ENCODE measurements at regions not wholly inside any gene's neighbourhood (a gene's known extent, or its start where the extent isn't known, plus 50 kb on each side); places are given as distances from the start of the nearest gene placed in this dataset.

DNA sequence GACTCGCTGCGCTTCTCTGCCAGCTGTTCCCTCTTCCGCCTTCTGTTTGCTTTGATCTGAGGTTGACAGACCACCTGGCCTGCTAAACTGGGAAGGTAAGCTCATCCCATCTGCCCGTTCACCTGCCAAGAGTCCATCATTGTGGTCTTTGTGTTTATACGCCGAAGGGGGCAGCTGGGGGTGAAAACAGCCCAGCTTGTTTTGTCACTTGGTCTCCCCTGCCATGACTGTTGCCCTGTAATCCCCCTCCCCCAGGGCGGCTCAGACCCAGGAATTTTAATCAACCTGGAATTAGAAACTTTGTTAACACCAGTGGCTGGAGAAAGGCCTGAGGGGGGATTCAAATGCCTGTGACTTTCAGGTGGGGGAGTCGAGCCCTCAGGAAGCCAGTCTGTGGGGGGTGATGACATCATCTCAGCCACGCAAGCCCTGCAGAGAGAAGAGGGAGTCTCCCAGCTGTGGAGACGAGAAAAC, 333.3 kb downstream of the BCOR start:
- POLR2A ChIA-PET = no interaction called here

GRCh38 chrX:39765327-39765726, 332.4 kb downstream of the BCOR start:
- no peak for DNase-seq (ENCODE audit: low read depth, low spot score)
- ChIA-PET CTCF (interaction anchor here (0.9 to 1.3 kb wide), 2 partner anchors 12 to 403 kb away, joined by 3 read pairs; no protein-coding TSS in a partner anchor), POLR2A (no interaction called here)
- TF ChIP-seq CTCF (IDR thresholded peaks at IDR 0.05; ENCODE audit: insufficient read depth, low read length, missing control alignments) = no peak
- no peak overlapping the region for H3K4me3 ChIP-seq (ENCODE audit: low read depth, low read length)

More for the DNA sequence above, 333.3 kb downstream of the BCOR start:
- TF ChIP-seq CTCF (IDR thresholded peaks at IDR 0.05; ENCODE audit: insufficient read depth, low read length, missing control alignments) = no peak
- CTCF ChIA-PET = interaction anchor here (0.9 to 1.3 kb wide), 2 partner anchors 11 to 404 kb away, joined by 3 read pairs; no protein-coding TSS in a partner anchor
- no peak overlapping the region for H3K4me3 ChIP-seq (ENCODE audit: low read depth, low read length)
- no peak for DNase-seq (ENCODE audit: low read depth, low spot score)

DNA sequence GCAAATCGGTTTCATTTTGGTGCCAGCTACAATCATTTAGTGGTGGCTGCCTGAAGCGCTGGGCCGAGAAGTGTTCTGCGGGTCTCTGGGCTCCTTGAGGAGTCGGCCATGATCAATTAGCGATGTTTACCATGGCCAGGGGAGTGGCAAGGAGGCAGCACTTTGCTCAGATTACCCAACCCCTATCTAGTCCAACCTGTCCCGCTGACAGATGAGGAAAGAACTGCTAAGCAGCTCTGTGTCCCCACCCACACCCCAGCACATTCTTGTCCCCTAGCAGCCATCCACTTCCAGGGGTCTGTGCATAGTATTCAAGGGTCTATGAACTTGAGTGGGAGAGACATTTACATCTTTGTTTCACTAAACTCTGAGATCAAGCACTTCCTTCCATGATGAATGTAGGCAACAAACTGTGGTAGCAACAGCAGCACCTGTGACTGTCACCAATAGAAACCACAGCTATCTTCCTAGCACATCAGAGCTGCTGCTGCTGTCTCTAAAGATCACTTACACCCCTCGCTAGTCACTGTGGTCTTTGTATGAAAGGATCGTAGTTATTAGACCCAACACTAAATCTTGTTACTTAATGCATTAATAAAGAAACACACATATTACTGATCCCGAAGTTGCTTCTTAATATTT, 331.6 kb downstream of the BCOR start:
- CTCF ChIA-PET = no interaction called here
- no peak for TF ChIP-seq CTCF (IDR thresholded peaks at IDR 0.05; ENCODE audit: insufficient read depth, low read length, missing control alignments)
- H3K4me3 ChIP-seq (ENCODE audit: low read depth, low read length) = no peak overlapping the region
- no peak for DNase-seq (ENCODE audit: low read depth, low spot score)
- POLR2A ChIA-PET = no interaction called here

DNA sequence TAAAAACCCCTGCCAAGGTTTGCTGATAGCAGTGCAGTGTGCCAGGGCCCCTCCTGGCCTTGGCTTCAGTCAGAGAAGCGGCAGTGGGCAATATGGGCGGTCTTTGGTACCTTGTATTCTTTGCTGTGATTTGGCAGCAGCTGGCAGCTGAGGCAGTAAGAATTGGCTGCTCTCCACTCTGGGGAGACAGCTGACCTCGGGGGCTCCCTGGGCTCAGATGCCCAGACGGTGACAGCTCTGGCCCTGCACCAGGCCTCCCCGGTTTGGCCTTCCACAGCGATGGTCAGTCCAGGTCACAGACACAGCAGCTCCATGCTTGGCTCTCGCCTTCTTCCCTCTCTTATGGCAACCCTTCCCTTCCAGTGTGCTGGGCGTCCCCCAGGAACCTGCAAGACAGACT, 330.9 kb downstream of the BCOR start:
- POLR2A ChIA-PET = no interaction called here
- TF ChIP-seq CTCF (IDR thresholded peaks at IDR 0.05; ENCODE audit: insufficient read depth, low read length, missing control alignments) = no peak
- DNase-seq (ENCODE audit: low read depth, low spot score) = no peak
- no peak overlapping the region for H3K4me3 ChIP-seq (ENCODE audit: low read depth, low read length)
- CTCF ChIA-PET = no interaction called here

DNA sequence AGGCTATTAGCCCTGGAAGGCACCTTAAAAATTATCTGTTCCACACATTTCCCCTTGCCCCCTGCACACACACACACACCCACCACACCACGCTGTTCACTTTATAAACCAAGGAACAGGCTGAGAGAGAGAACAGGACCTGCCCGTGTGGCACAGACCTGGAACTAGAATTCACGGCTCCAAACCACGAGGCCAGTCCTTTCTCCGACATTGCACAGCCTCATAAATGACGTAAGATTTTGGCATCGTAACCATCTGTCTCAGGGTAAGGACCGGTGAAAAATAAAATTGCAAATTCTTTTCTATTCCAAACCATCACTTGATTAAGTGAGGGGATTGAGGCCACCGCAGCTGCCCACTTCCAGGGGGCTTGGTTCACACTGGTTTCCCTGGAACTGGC, 330.3 kb downstream of the BCOR start:
- ChIA-PET POLR2A (no interaction called here), CTCF (interaction anchor here (0.7 kb wide), 1 partner anchor 528 kb away, joined by 3 read pairs; no protein-coding TSS in a partner anchor)
- DNase-seq (ENCODE audit: low read depth, low spot score) = no peak
- no peak for TF ChIP-seq CTCF (IDR thresholded peaks at IDR 0.05; ENCODE audit: insufficient read depth, low read length, missing control alignments)
- no peak overlapping the region for H3K4me3 ChIP-seq (ENCODE audit: low read depth, low read length)

GRCh38 chrX:39769748-39770147, 328.0 kb downstream of the BCOR start:
- POLR2A ChIA-PET = no interaction called here
- DNase-seq (ENCODE audit: low read depth, low spot score) = no peak
- H3K4me3 ChIP-seq (ENCODE audit: low read depth, low read length) = no peak overlapping the region
- CTCF ChIA-PET = no interaction called here
- TF ChIP-seq CTCF (IDR thresholded peaks at IDR 0.05; ENCODE audit: insufficient read depth, low read length, missing control alignments) = no peak
